Esophagus (tissue), 2 donors: ENCODE measurements at regions not wholly inside any gene's neighbourhood (a gene's known extent, or its start where the extent isn't known, plus 50 kb on each side); places are given as distances from the start of the nearest gene placed in this dataset.

ENCODE experiments used
- H3K27ac ChIP-seq, 2 donors: one replicate each; pipeline ENCODE4 v1.5.1; 2013; ENCODE audit warnings: low read depth in 2 of 2, mild to moderate bottlenecking in 2 of 2, inconsistent platforms in 1 of 2, low read length in 1 of 2, moderate library complexity in 1 of 2
- H3K27me3 ChIP-seq, 2 donors: one replicate each; pipeline ENCODE4 v1.6.1; 2013; ENCODE audit warnings: low read length in 2 of 2, control low read depth in 1 of 2, mild to moderate bottlenecking in 1 of 2; ENCODE audit not compliant: insufficient read depth in 2 of 2, control insufficient read depth in 1 of 2
- H3K36me3 ChIP-seq, 2 donors: one replicate each; pipeline ENCODE4 v1.6.1; 2013; ENCODE audit warnings: low read length in 1 of 2; ENCODE audit not compliant: control insufficient read depth in 2 of 2, insufficient read depth in 2 of 2
- H3K4me1 ChIP-seq, 2 donors: one replicate each; pipeline ENCODE4 v1.6.1; 2013; ENCODE audit warnings: low read length in 1 of 2; ENCODE audit not compliant: control insufficient read depth in 2 of 2, insufficient read depth in 2 of 2
- H3K4me3 ChIP-seq, 2 donors: one replicate each; pipeline ENCODE4 v1.5.1; 2013; ENCODE audit warnings: low read length in 2 of 2, mild to moderate bottlenecking in 2 of 2, low read depth in 1 of 2, moderate library complexity in 1 of 2
- H3K9me3 ChIP-seq, 2 donors: one replicate each; pipeline ENCODE4 v1.6.1; 2013; ENCODE audit warnings: mild to moderate bottlenecking in 2 of 2, low read depth in 1 of 2, low read length in 1 of 2, moderate library complexity in 1 of 2; ENCODE audit not compliant: control insufficient read depth in 2 of 2, insufficient read depth in 1 of 2
- WGBS, 2 donors: extraction: QIAGEN DNeasy Blood & Tissue Kit; methylation state at CpG; one replicate each; pipeline ENCODE4 v1.1.7; 2013; 5-methylcytosine and 5-hydroxymethylcytosine counted together
- donor health status: healthy with polysubstance abuse.
- donor health status: Bipolar disorder and iron deficiency.

- Histone ChIP-seq H3K4me1 (no peaks in the 10 kb centered on the region), H3K27ac (no peak overlapping the region), H3K27me3 (no peaks in the 10 kb centered on the region), H3K4me3 (no peak overlapping the region), H3K36me3 (no peaks in the 10 kb centered on the region), H3K9me3 (no peaks in the 10 kb centered on the region)
- 73 to 82% methylated on average over 1 of the region's 1 CpG for WGBS, 2 donors
Observed at GRCh38 chr7:115273139-115273772, 351.4 kb downstream of the MDFIC start.

- no peak overlapping the region for H3K27ac ChIP-seq
- no peaks in the 10 kb centered on the region for H3K4me1 ChIP-seq
- WGBS, 2 donors = 75 to 77% methylated on average over 4 of the region's 4 CpGs
- no peaks in the 10 kb centered on the region for H3K36me3 ChIP-seq
- H3K9me3 ChIP-seq = no peaks in the 10 kb centered on the region
- no peak overlapping the region for H3K4me3 ChIP-seq
- H3K27me3 ChIP-seq = no peaks in the 10 kb centered on the region
Observed at GRCh38 chr7:115271332-115272235, 349.7 kb downstream of the MDFIC start.

GRCh38 chr7:115269486-115269885, 347.6 kb downstream of the MDFIC start:
- Histone ChIP-seq H3K36me3 (no peaks in the 10 kb centered on the region), H3K4me3 (no peak overlapping the region), H3K27ac (no peak overlapping the region), H3K4me1 (no peaks in the 10 kb centered on the region), H3K9me3 (no peaks in the 10 kb centered on the region), H3K27me3 (no peaks in the 10 kb centered on the region)
- 25 to 69% methylated on average over 1 of the region's 1 CpG for WGBS, 2 donors

GRCh38 chr7:115267503-115267902, 345.6 kb downstream of the MDFIC start:
- Histone ChIP-seq H3K27ac (no peak overlapping the region), H3K4me3 (no peak overlapping the region), H3K27me3 (no peaks in the 10 kb centered on the region), H3K9me3 (no peaks in the 10 kb centered on the region), H3K36me3 (no peaks in the 10 kb centered on the region), H3K4me1 (no peaks in the 10 kb centered on the region)

- Histone ChIP-seq H3K4me3 (no peak overlapping the region), H3K27ac (no peak overlapping the region), H3K4me1 (no peaks in the 10 kb centered on the region), H3K36me3 (no peaks in the 10 kb centered on the region), H3K9me3 (no peaks in the 10 kb centered on the region), H3K27me3 (no peaks in the 10 kb centered on the region)
- WGBS, 2 donors = 79 to 89% methylated on average over 2 of the region's 2 CpGs
Observed at GRCh38 chr7:115260381-115260780, 338.5 kb downstream of the MDFIC start.

GRCh38 chr7:115252461-115252860, 330.6 kb downstream of the MDFIC start:
- WGBS, 2 donors = 85 to 94% methylated on average over 3 of the region's 3 CpGs
- Histone ChIP-seq H3K36me3 (no peaks in the 10 kb centered on the region), H3K27ac (no peak overlapping the region), H3K9me3 (no peaks in the 10 kb centered on the region), H3K4me3 (no peak overlapping the region), H3K27me3 (no peaks in the 10 kb centered on the region), H3K4me1 (no peaks in the 10 kb centered on the region)

- Histone ChIP-seq H3K9me3 (no peaks in the 10 kb centered on the region), H3K36me3 (no peaks in the 10 kb centered on the region), H3K4me3 (no peak overlapping the region), H3K4me1 (no peaks in the 10 kb centered on the region), H3K27ac (no peak overlapping the region), H3K27me3 (no peaks in the 10 kb centered on the region)
- 33 to 37% methylated on average over 1 of the region's 1 CpG for WGBS, 2 donors
Observed at GRCh38 chr7:115249080-115249479, 327.2 kb downstream of the MDFIC start.

- WGBS, 2 donors = 66 to 90% methylated on average over 1 of the region's 1 CpG
- H3K36me3 ChIP-seq = no peaks in the 10 kb centered on the region
- no peaks in the 10 kb centered on the region for H3K27me3 ChIP-seq
- H3K4me3 ChIP-seq = no peak overlapping the region
- no peaks in the 10 kb centered on the region for H3K9me3 ChIP-seq
- H3K4me1 ChIP-seq = no peaks in the 10 kb centered on the region
- no peak overlapping the region for H3K27ac ChIP-seq
Observed at GRCh38 chr7:115241151-115241550, 319.3 kb downstream of the MDFIC start.

- H3K9me3 ChIP-seq = no peaks in the 10 kb centered on the region
- no peaks in the 10 kb centered on the region for H3K4me1 ChIP-seq
- no peaks in the 10 kb centered on the region for H3K27me3 ChIP-seq
- no peak overlapping the region for H3K4me3 ChIP-seq
- 54 to 56% methylated on average over 1 of the region's 1 CpG for WGBS, 2 donors
- H3K36me3 ChIP-seq = no peaks in the 10 kb centered on the region
- no peak overlapping the region for H3K27ac ChIP-seq
Observed at GRCh38 chr7:115240242-115240641, 318.3 kb downstream of the MDFIC start.

GRCh38 chr7:115235075-115235474, 313.2 kb downstream of the MDFIC start:
- 89 to 94% methylated on average over 2 of the region's 2 CpGs for WGBS, 2 donors
- no peaks in the 10 kb centered on the region for H3K36me3 ChIP-seq

More at GRCh38 chr7:115235075-115235474, 313.2 kb downstream of the MDFIC start:
- Histone ChIP-seq H3K27me3 (no peaks in the 10 kb centered on the region), H3K4me3 (no peak overlapping the region), H3K27ac (no peak overlapping the region), H3K4me1 (no peaks in the 10 kb centered on the region), H3K9me3 (no peaks in the 10 kb centered on the region)
